ENCODE measurements at regions not wholly inside any gene's neighbourhood (a gene's known extent, or its start where the extent isn't known, plus 50 kb on each side); places are given as distances from the start of the nearest gene placed in this dataset.

GRCh38 chr2:128780434-128781080 lies 461.9 kb upstream of the HS6ST1 start:
- no peaks in the 10 kb centered on the region for H3K9me3 Mint-ChIP-seq
- H3K27ac ChIP-seq = no peak overlapping the region
- no peak overlapping the region for H3K27ac Mint-ChIP-seq
- H3K4me3 Mint-ChIP-seq = no peak overlapping the region
- H3K79me2 ChIP-seq (ENCODE audit: low read depth) = no peaks in the 10 kb centered on the region
- H3K27me3 Mint-ChIP-seq (ENCODE audit: insufficient read depth, low read depth) = peaks cover 7% of the 10 kb centered on the region
- no peak overlapping the region for H3K9ac ChIP-seq
- H3K36me3 Mint-ChIP-seq = no peaks in the 10 kb centered on the region
- no peak overlapping the region for H3K4me2 ChIP-seq
- H3K36me3 ChIP-seq = no peaks in the 10 kb centered on the region
- H2AFZ ChIP-seq (replicated peaks) = no peak overlapping the region
- no peaks in the 10 kb centered on the region for H3F3A ChIP-seq (ENCODE audit: low read depth)
- peaks cover 8% of the 10 kb centered on the region for H3K4me1 Mint-ChIP-seq
- no peak for DNase-seq (ENCODE audit: low spot score)
- TF ChIP-seq EZH2phosphoT487 (IDR thresholded peaks at IDR 0.05) (no peak), EZH2 (IDR thresholded peaks at IDR 0.05) (no peak), CTCF (IDR thresholded peaks at IDR 0.05) (no peak)
- no peak overlapping the region for H3K4me3 ChIP-seq
- H3K9me3 ChIP-seq (ENCODE audit: low read depth) = no peaks in the 10 kb centered on the region
- no peaks in the 10 kb centered on the region for H3K27me3 ChIP-seq
- no peaks in the 10 kb centered on the region for H3K4me1 ChIP-seq
- no peaks in the 10 kb centered on the region for H4K20me1 ChIP-seq (ENCODE audit: low read depth)

GRCh38 chr2:128781166-128781565 lies 462.5 kb upstream of the HS6ST1 start:
- no peaks in the 10 kb centered on the region for H3K27me3 ChIP-seq
- no peaks in the 10 kb centered on the region for H3K36me3 ChIP-seq
- peaks cover 9% of the 10 kb centered on the region for H3K4me1 Mint-ChIP-seq
- H3K27me3 Mint-ChIP-seq (ENCODE audit: insufficient read depth, low read depth) = peaks cover 7% of the 10 kb centered on the region
- H3K4me1 ChIP-seq = peaks cover 2% of the 10 kb centered on the region
- no peaks in the 10 kb centered on the region for H3K79me2 ChIP-seq (ENCODE audit: low read depth)
- H3K9ac ChIP-seq = no peak overlapping the region
- no peaks in the 10 kb centered on the region for H3K9me3 Mint-ChIP-seq
- H3K4me2 ChIP-seq = no peak overlapping the region
- no peaks in the 10 kb centered on the region for H4K20me1 ChIP-seq (ENCODE audit: low read depth)
- TF ChIP-seq EZH2phosphoT487 (IDR thresholded peaks at IDR 0.05) = no peak
- no peak overlapping the region for H2AFZ ChIP-seq (replicated peaks)
- no peak overlapping the region for H3K27ac Mint-ChIP-seq
- no peaks in the 10 kb centered on the region for H3F3A ChIP-seq (ENCODE audit: low read depth)
- no peak overlapping the region for H3K4me3 ChIP-seq
- H3K36me3 Mint-ChIP-seq = no peaks in the 10 kb centered on the region
- no peak for DNase-seq (ENCODE audit: low spot score)
- no peak overlapping the region for H3K4me3 Mint-ChIP-seq
- H3K9me3 ChIP-seq (ENCODE audit: low read depth) = no peaks in the 10 kb centered on the region
- no peak overlapping the region for H3K27ac ChIP-seq

- TF ChIP-seq EZH2 (IDR thresholded peaks at IDR 0.05) (no peak), EZH2phosphoT487 (IDR thresholded peaks at IDR 0.05) (no peak), CTCF (IDR thresholded peaks at IDR 0.05) (no peak)
- DNase-seq (ENCODE audit: low spot score) = no peak
- Mint-ChIP-seq H3K27me3 (ENCODE audit: insufficient read depth, low read depth) (peaks cover 10% of the 10 kb centered on the region), H3K4me3 (peak overlapping the region; percentile 22), H3K4me1 (peaks cover 14% of the 10 kb centered on the region), H3K36me3 (no peaks in the 10 kb centered on the region), H3K9me3 (no peaks in the 10 kb centered on the region), H3K27ac (no peak overlapping the region)
- Histone ChIP-seq H3K79me2 (ENCODE audit: low read depth) (no peaks in the 10 kb centered on the region), H4K20me1 (ENCODE audit: low read depth) (no peaks in the 10 kb centered on the region), H3K4me3 (no peak overlapping the region), H2AFZ (replicated peaks) (no peak overlapping the region), H3F3A (ENCODE audit: low read depth) (peaks cover 5% of the 10 kb centered on the region), H3K4me2 (no peak overlapping the region), H3K36me3 (no peaks in the 10 kb centered on the region), H3K9me3 (ENCODE audit: low read depth) (no peaks in the 10 kb centered on the region), H3K9ac (no peak overlapping the region), H3K27me3 (no peaks in the 10 kb centered on the region), H3K27ac (no peak overlapping the region), H3K4me1 (peaks cover 8% of the 10 kb centered on the region)
Observed at GRCh38 chr2:128781585-128782385, 463.1 kb upstream of the HS6ST1 start.

All from neural progenitor cell (in vitro differentiated cells).